ENCODE measurements at regions not wholly inside any gene's neighbourhood (a gene's known extent, or its start where the extent isn't known, plus 50 kb on each side); places are given as distances from the start of the nearest gene placed in this dataset.

DNA sequence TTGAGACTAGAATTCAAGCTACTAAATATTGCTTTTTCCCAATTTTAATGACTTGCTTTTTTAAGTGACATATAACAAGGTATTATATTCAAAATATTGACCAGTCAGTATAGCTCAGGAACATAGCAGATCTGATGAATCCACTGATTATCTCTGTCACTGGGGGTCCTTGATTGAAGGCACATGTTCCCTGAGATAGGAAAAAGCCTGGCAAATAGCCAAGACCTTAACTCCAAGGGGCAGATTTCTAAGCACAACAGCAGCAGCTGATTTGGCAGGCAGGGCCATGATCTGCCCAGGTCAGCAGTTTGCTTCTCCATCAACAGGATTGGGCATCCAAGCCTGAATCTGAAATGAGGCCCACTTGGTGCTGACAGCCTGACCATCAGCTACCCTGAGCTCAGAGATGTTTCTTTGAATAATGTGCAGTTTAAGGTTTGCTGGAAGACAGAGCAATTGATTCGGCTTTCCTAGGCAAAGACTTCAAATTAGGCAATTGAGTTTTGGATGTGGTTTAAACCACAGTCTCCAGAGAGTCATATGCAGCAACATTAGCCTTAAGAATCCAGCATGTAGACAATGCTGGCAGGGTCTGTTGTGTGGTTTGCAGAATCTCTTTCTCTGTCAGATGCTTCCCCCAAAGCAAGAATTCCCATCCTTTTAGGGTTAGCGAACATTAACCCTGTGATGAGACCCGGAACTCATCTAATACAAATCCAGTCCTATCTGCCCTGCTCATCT lies 352.6 kb downstream of the ADRA2A start:
- TF ChIP-seq CTCF (IDR thresholded peaks at IDR 0.05) = no peak

DNA sequence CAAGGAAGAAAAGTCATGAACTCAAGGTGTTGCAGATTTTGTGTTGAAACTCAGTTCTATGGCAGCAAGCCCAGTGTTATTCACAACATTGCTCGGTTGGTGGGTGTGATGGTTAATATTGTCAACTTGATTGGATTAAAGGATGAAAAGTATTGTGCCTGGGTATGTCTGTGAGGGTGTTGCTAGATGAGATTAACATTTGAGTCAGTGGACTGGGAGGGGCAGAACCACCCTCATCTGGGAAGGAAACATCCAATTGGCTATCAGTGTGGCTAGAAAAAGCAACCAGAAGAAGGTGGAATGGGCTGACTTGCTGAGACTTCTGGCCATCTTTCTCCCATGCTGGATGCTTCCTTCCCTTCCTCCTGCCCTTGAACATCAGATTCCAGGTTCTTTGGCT lies 353.2 kb downstream of the ADRA2A start:
- no peak for TF ChIP-seq CTCF (IDR thresholded peaks at IDR 0.05)

GRCh38 chr10:111432588-111432987 lies 355.8 kb downstream of the ADRA2A start:
- no peak for TF ChIP-seq CTCF (IDR thresholded peaks at IDR 0.05)

DNA sequence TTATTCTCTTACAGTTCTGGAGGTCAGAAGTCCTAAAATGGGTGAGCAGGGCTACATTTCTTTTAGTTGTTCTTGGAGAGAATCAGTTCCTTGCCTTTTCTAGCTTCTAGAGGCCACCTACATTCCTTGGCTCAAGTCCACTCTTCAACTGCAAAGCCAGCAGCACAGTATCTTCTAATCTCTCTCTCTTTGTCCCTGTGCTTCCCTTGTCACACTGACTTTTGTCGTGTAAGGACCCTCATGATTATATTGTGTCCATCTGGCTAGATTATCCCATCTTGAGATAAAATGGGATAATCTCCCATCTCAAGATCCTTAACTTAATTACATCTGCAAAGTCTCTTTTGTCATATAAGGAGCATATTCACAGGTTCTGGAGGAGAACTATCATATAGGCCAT lies 359.0 kb downstream of the ADRA2A start:
- no peak for TF ChIP-seq CTCF (IDR thresholded peaks at IDR 0.05)

DNA sequence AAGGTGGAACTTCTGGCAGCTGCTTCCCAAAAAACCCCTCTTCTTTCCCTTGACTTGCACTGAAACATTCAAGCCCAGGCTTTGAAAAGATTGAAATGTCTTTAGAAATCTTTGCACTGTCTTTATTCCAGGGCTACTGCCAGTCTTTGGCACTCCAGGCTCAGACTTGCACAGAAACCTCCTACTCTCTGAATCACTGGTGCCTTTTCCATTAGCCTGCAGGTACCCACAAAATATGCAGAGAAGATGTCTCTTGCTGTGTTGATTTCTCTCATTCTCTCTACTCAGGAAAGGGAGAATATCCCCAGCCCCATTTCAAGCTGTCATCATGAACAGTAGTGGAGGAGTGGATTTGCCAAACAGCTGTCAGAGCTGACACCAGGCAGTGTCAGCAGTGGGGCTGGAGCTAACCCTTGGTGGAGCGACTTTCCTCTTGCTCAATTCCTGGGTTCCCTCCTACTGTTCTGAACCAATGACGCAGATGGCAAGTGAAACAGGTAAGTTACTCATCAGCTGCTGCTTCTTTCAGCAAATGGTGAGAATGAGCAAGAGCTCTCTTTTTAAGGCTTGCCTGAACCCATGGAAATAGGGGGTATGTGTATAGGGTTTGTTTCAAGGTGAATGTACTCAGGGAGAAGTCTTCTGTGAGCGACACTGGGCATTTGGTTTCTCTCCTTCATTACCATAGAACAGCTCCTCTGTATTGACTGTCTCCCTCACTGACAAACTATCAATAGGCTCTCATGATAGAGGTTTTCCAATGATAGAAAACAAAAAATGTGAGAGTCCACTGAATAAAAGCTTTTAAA lies 362.4 kb downstream of the ADRA2A start:
- TF ChIP-seq CTCF (IDR thresholded peaks at IDR 0.05) = no peak

- no peak for TF ChIP-seq CTCF (IDR thresholded peaks at IDR 0.05)
Measured at GRCh38 chr10:111440501-111440900, 363.7 kb downstream of the ADRA2A start.

- no peak for TF ChIP-seq CTCF (IDR thresholded peaks at IDR 0.05)
Measured at GRCh38 chr10:111445667-111446066, 368.8 kb downstream of the ADRA2A start.

All from LNCAP (cell line).